Amniotic stem cell (primary cell): ENCODE measurements at regions not wholly inside any gene's neighbourhood (a gene's known extent, or its start where the extent isn't known, plus 50 kb on each side); places are given as distances from the start of the nearest gene placed in this dataset.
A peak's percentile ranks its signal among the peaks of the same experiment; 100 is the strongest.

Experiments
- DNase-seq: peaks from one replicate; lab custom pipeline; 2025; lab: John Stamatoyannopoulos, UW

DNA sequence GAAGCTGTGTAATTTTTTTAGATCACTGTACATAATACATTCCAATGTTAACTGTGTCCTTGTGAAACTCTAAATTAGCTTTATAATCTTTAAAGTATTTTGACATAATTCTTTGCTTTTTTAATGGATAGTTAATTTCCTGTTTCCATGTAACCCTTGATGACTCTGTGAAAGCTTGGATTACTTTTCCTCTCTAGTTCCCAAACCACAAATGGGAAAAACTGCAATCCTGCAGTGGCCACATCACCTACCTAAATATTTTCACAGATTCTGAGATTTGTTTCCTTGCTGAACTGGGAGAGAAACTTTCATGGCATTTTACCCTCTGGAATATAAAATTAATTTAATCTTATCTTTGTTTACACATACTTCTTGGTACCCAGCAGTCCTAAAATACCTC is 161.6 kb upstream of the CCDC68 start:
- no peak for DNase-seq

DNA sequence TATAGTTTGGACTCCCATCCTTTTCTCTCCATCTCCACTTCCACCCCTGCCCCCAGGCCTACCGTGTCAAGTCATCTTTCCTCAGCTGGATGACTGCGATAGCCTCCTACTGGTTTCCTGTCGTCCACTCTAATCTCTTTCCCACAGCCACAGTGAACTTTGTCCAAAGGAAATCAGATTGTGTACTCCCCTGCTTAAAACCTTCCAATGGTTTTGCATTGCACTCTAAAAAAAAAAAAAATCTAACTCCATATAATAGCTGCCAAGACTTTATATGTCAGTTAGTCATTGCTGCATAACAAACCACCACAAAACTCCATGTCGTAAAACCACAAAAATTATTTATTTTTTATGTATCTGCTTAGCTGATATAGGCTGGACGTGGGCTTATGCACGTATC is 160.2 kb upstream of the CCDC68 start:
- DNase-seq = no peak

DNA sequence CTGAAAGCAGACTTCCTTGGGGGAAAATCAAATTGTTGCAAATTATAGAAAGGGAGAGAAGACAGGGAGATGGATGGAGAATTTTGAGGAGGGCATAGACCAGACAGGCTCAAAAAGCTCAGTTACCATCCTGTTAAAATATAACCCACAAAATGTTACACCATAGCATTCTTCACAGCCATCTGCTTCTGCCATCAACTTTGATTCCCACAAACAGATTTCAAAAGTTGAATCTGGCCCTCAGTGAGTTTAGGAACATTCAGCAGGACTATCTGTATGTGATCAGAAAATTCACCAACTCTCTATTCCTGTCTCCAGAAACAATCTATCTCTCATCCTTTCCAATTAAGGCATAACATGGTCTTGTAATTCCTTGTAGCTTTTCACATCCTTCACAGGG is 159.8 kb upstream of the CCDC68 start:
- no peak for DNase-seq

DNA sequence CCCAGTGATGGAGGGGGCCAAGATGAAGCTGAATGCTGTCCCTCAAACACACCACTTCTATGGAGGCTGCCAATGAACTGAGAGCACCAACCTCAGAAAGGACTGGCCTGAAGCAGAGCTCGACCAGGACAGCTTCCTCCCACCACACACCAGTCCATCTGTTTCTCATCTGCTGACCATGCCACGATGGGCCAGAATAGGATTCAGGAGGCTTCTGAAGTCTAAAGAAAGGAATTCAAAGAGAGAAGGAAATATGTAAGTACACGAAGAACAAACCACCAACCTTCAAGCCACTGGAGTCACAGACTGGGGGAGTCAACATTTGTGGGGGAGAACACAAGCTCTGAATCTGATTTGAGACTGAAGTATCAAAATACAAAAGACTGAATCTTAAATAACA is 157.6 kb upstream of the CCDC68 start:
- DNase-seq = no peak

DNA sequence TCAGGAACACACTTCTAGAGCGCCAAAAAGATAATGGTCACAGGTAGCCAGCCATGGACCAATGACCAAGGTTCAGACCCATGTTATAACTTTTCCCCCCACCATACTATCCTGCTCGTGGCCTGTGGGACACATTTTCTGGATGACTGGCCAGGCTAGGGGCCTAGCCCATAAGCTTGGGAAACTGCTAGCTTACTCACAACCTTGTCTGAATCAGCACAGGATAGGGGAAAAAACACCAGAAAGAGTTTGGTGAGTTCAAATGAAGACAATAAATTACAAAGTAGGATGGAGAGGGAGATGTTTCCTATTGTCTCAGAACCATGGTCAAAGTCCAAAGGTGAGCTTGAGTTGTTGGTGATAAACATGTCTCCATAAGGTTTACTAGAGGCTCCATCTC is 156.3 kb upstream of the CCDC68 start:
- DNase-seq = no peak

DNA sequence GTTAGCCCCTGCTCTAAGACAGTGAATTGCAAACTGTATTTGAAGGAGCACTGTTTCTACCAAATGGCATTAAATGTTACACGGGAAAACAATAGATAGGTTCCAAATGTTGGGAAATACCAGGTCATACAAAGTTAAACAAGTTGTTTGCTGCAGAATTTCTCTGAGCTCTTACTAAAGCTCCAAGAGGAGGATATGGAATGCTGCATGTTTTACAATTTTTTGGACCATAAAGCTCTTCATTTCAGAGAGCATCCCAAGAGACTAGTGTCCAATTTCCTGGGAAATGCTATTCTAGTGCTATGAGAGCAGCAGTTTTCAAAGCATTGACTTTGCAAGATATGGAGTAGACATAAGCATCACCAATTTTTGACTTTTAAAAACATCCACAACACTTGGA is 155.6 kb upstream of the CCDC68 start:
- DNase-seq = no peak

DNA sequence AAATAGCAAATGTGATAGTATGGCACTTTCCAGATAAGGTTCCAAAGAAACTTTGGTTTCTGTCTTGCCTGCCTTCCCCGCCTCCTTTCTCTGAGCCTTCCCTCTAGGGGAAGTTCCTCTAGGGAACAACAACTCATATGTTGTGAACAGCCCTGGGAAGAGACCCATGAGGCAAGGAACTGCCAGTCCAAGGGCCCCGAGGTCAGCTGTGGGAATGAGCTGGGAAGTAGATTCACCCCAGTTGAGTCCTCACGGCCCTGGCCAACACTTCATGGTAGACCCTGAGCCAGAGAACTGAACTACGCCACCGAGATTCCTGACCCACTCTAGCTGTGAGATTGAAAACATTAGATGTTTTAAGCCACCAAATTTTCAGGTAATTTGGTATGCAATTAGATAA is 154.5 kb upstream of the CCDC68 start:
- DNase-seq = no peak

DNA sequence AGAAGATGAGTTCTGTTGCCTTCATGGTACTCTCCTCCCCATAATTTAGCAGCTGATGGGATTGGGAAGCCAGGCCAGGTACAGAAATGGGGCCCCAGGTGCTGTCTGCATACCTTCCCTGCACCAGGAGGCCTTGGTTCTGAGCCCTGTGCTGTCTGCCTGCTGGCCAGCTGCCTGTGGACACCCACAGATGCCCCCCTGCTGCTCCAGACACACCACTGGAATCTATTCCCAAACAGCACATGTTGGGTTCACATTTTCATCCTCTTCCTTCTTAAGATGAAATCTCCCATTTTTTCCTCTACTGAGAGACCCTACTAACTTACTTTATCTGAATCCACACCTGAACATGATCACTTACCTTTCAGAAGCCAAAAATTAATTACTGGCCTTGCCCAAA is 152.0 kb upstream of the CCDC68 start:
- DNase-seq = no peak

DNA sequence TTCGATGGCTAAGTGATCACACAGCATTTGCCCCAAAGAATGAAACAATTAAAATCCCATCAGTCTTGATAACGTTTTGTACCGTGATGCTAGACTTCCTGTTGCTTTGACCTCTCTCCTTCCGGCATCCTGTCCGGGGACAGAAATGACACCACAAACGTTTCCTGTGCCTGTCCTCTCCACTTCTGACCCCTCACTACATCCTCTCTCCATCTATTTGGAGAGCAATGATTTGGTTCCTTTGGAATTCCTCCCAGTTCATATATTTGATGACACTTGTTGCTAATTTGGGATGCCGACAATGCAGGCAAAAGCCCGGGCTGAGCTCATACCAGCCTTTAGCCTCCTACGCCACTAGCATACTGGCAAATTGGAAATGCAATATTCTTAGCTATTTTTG is 151.2 kb upstream of the CCDC68 start:
- DNase-seq = no peak

DNA sequence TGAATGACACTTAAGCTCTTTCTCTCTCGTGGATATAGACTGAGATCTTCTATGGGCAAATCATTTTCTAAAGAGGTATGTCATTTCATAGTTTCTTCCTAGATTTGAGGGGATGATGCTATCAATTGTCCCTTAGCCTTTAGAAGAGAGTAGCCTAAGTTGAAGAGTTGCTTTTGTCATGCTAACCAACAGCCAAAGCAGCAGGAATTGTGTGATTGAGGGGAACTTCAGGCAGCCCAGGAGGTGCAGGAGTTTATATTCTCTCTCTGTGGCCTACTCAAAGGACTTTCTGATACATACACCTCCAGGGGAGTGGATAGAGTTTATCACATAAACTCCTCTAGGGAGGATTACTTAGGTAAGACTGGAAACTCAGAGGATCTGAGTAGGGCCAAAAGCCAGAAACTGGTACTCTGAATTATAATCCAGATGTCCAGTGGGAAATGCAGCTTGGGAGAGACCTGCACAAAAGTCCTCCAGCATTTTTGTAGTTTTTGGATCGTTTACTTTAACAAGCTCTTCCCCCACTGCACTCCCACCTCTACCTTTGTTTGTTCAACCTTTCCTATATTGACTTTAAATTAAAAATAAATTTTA is 150.7 kb upstream of the CCDC68 start:
- no peak for DNase-seq

DNA sequence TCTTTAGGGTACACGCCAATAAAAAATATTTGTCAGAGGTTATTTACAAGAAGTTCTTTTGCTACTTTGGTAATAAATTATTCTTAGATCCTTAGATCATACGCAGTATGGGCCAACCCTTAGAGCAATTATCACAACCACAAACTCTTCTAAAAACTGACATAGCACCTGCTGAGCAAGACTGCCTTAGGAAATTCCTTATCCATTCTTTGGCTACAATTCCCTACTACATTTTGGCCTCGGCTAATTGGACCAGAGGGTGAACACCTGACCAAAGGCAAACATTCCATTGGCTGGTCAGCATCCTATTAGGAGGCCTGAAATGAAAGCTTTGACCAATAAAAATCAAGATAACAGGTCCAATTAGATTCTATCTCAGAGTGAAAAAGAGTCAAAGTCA is 147.6 kb upstream of the CCDC68 start:
- DNase-seq = no peak

DNA sequence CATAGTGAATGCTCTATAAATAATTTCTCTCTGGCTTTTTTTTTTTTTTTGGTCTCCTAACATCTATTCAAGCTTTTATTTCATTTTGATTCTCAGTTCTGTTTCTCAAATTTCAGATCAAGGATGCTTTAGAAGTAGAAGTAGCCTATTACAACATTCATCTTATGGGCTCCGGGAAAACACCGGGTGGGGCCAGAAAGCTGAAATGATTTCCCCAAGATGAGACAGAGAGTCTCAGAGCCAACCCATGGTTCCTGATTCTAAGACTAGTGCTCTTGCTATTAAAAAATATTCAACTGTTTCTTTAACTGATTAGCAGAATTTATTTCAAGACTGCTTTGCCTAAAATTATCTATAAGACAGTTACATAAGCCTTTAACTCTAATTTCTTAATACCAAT is 147.2 kb upstream of the CCDC68 start:
- no peak for DNase-seq

DNA sequence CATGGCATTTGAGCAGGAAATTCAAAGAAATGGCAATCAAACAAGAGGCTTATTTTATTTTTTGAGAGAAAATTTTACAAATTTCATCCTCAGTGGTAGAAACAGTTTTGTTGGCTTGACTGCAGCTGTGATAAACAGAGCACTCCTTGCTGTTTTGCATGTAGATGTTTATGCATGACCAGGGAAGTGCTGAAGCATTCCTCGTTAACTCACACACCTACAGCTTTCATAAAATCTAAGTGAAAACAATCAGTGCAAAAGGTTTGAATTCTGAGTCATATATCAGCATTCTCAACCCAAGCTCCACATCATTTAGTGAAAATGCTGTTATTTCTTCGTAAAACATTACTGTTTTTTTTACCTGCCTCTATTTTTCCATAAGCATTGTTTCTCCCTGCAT is 146.6 kb upstream of the CCDC68 start:
- DNase-seq = no peak

DNA sequence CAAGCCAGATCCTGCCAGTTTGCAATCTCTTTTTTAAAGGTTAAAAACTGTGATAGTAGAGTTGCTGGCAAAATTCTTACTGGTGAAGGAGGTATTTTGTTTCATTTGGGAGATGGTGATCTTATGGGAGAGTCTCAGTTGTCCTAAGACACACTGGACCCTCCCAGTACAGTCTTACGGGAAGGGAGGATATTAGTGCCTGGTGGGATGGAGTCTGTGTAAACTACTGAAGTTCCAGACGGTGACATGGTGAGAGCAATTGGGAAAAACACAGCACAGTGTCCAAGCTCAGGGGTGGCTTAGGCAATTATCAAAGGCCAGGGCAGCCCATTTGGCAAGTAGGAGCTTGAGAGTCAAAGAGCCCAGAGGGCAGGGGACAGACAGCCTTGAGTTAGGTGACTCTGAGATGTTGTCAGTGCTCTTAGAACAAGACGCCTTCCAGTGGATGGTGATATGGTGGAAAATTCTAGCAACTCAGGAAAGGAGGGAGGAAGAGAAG is 143.7 kb upstream of the CCDC68 start:
- DNase-seq = no peak

DNA sequence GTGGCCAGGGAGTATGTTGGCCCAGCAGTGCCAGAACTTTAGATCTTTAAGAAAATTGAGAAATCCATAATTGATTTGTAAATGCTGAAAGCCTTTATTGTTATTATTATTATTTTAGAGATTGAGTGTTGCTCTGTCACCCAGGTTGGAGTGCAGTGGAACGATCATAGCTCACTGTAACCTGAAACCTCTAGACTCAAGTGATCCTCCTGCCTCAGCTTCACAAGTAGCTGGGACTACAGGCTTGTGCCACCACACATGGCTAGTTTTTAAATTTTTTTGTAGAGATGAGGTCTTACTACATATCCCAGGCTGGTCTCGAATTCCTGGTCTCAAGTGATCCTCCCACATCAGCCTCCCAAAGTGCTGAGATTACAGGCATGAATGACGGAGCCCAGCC is 143.2 kb upstream of the CCDC68 start:
- no peak for DNase-seq

DNA sequence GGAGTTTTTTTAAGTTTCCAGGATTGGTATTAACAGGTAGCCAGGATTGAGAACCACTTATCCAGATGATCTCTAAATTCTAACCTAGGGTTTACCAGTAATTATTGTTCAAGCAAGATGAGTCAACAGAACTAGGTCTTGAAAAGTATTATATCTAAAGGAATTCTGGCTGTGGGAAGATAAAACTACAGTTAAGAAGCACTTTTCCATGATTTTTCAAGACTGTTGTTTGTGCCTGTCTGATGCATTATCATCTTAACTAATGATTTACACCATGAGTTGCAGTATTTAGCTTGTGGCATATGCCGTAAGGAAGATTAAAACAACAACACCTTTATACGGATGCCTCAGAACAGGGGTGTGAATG is 142.2 kb upstream of the CCDC68 start:
- DNase-seq = no peak

DNA sequence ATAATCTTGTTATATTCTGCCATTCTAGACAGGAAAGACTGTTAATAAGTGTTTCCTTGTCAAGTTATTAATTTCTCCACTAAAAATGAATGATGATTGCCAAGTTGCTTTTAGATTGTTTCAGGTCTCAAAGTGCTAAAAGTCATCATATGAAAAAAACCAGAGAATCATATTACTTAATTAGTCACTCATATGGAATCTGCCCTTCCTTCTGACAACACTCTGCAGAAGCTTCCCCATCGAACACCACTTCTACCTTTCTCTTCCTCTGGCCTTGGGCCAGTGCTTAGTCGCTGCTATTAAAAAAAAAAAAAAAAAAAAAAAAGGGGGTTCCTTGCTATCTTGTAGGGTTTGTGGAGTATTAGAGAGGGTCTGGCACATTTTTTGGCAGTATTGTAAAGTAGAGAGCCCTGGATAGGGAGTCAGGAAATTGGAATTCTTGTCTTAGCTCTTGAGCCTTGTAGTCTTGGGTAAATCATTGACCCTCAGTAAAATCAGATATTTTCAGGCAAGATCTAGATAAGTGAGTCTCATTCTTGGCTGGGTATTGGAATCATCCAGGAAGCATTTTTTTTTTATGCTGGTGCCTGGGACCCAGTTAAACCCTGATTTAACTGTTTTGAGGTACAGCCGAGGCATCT is 141.7 kb upstream of the CCDC68 start:
- no peak for DNase-seq

DNA sequence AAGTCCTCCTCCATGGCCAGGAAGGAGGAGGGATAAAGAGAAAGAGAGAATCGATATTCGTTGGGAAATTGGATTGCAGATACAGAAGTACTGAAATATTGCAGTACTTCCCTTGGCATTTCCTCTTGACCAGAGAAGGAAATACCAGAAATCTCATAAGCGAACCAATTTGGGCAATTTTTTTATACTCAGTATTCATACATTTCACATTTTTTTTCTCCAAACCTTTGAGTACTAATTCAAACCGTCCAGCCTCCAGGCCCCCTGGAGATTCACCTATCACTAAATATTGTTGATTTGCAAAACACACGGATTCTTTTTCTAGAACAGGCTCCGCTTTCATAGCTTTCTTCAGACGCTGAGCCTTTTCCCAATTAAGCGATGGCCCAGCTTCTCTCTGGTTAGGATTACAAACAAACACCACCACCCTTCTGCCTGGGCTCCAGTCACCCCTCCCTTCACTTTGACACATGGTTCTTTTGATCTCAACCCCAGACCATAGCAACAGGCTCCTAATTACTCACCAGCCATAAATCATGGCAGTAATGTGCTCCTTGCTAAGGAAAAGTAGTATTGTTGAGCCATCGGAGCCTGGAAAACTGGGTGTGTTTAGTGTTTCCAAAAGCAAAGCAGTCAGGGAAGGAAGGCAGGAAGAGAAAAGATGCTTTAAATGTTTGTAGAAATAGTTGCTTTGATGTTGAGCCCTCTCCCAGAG is 138.4 kb upstream of the CCDC68 start:
- DNase-seq = no peak

DNA sequence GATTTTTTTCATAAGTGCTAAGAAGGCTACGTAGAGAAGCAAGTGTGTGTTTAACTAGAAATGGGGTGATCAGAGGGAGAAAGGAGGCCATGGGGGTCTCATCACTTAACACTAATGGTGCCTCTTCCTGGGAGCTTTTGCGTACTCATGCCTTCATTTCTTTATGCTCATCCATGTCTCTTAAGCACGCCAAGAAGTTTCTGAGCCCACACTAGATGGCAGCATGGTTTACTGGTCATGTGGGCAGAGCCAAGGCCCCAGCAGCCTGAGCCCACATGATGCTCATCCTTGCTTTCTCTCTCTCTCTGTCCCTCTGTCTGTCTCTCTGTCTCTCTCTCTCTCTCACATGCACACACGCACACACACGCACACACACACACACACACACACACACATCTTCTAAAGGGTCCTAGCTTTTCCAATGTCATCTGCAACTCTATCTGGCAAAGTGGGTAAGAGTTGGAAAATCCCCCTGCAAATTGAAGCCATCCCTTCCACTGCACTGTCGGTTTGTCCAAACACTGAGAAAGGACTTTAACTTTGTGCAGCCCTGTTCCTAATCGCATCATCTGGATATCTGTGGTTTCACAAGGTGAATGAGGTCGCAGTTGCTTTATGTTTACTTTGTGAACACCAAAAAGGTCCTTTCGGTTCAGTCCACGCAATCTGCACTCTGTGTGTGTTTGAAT is 137.1 kb upstream of the CCDC68 start:
- DNase-seq = peak; percentile 71

DNA sequence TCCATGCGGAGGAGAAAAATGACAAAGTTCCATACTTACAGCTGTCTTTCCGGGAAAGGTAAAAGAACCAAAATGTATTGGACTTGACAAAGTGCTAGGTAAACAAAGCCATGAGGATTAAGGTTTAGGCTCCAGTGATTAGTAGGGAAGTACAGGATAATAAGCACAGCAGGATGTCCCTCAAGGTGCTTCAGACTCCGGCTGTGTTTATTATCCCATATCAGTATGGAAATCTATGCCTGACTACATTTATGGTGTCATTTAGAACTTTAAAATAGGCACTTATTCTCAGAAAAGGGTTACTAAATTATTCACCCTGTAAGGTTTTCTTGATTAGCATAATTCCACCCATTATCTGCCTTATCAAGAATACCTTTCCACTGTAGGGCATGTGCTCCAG is 136.3 kb upstream of the CCDC68 start:
- no peak for DNase-seq

DNA sequence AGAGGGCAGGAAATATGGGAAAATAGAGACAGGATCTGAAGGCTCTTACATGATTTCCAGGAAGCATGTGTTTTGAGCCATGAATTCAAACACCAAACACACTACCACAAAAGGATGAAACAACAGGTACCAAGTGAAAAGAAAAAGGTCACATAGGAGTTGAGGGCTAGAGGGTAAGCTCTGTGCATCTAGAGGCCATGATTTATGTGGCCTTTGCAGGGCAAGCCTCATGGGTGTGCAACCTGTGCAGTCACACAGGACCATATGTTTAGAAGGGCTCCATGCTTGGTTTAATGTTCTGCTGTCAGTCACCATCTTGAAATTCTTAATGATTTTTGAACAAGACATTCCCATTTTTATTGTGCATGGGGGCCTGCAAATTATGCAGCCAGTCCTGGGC is 134.5 kb upstream of the CCDC68 start:
- no peak for DNase-seq

DNA sequence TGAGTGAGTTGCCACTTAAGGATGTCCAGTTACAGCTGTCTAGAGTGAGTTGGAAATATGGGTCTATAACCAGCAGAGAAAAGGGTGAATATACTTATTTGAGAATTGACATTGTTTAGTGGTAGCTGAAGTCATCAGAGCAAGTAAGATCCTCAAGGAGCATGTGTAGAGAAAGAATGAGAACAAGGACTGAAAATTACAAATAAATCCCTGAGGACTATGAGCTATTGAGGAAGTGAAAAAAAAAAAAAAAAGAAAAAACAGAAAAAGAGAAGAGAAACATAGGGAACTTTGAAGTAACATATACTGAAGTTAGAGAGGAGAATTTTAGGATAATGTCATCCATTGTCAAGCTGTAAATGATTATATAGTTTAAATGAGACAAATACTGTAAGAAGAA is 134.0 kb upstream of the CCDC68 start:
- DNase-seq = no peak

DNA sequence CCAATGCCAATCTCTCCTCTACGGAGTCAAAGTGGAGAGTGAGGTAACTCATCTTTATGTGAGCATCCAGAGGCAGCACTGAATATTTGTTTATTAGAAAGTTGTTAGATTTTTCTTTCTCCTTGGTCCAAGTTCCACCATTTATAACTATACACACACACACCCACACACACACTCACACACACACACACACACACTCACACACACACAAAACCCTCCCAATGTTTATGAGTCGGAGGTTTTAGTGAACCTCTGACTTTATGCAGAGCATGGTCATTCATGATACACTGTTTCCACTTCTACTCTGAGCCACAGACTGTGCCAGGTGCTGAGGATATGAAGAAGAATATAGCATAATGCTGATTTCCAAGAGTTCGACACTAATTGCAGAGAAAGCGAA is 132.9 kb upstream of the CCDC68 start:
- DNase-seq = no peak
